ENCODE measurements at regions not wholly inside any gene's neighbourhood (a gene's known extent, or its start where the extent isn't known, plus 50 kb on each side); places are given as distances from the start of the nearest gene placed in this dataset.
"Not testable (repeated sequence)": the region's sequence is repeated elsewhere in the genome, so short reads cannot be mapped to it uniquely, and the experiment has no call there.

DNA sequence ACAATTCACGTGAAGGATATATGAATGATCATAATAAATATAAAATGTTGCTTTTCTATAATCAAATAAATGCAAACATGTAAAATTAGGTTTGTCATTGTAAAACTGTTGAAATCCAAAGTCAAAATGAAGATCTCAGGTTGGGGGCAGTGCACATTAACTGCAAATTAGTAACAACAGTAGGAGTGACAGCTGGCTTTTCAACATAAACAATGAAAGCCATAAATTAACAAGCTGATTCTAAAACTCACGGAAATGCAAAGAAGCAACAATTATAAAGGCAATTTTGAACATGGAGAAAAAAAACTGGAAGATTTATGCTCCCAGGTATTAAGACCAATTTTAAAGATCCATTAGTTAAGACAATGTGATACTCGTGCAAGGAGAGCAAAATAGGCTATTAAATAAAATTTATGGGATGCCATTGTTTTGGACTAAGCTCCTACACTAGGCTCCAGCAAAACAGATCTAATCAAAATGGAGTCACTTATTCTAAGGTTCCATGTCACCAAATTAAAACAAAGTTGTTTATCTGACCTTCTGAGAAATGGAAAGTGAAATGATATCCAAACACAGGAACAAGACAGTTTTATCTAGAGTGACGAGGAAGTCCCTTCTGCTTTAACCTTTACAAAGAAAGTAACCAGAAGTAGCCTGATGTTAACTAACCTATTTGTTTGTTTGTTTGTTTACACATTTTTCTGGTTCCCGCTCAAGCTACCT is 770.8 kb downstream of the EPHA7 start:
- Histone ChIP-seq H3K36me3 (no peaks in the 10 kb centered on the region), H3K9me3 (no peaks in the 10 kb centered on the region), H3K4me3 (no peak overlapping the region), H3K27me3 (no peaks in the 10 kb centered on the region), H3K4me1 (no peaks in the 10 kb centered on the region), H3K27ac (no peak overlapping the region)
- intact Hi-C loops (cut with DNase I), result no loop called here
- TF ChIP-seq, protein P1, sequence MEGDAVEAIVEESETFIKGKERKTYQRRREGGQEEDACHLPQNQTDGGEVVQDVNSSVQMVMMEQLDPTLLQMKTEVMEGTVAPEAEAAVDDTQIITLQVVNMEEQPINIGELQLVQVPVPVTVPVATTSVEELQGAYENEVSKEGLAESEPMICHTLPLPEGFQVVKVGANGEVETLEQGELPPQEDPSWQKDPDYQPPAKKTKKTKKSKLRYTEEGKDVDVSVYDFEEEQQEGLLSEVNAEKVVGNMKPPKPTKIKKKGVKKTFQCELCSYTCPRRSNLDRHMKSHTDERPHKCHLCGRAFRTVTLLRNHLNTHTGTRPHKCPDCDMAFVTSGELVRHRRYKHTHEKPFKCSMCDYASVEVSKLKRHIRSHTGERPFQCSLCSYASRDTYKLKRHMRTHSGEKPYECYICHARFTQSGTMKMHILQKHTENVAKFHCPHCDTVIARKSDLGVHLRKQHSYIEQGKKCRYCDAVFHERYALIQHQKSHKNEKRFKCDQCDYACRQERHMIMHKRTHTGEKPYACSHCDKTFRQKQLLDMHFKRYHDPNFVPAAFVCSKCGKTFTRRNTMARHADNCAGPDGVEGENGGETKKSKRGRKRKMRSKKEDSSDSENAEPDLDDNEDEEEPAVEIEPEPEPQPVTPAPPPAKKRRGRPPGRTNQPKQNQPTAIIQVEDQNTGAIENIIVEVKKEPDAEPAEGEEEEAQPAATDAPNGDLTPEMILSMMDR (IDR thresholded peaks at IDR 0.05), result no peak
- no peak for TF ChIP-seq POLR2A (IDR thresholded peaks at IDR 0.05)
- DNase-seq (no peak), ATAC-seq (no peak)
- 31% methylated on average over 5 of the region's 5 CpGs for WGBS (ENCODE audit: insufficient coverage, low coverage, low lambda C conversion rate, missing lambda C conversion rate)

DNA sequence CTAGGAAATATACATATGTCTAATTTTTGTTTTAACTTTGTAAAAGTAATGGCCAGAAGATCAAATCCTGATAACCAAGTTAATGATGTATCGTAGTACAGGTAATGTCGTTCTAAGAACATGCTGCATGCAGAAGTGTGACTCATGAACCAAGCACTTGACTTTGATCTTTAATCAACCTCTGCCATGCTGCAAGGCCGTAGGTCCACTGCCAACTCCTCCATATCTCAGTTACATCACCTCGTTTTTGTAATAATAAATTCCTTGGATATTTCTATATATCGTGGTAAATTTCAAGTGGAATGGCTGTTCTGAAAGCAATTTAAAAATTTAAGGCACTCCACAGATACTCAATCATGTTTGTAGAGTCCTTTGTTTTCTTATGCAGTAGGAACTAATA is 771.7 kb downstream of the EPHA7 start:
- TF ChIP-seq, protein P1 (IDR thresholded peaks at IDR 0.05), result no peak
- no peak for TF ChIP-seq POLR2A (IDR thresholded peaks at IDR 0.05)
- H3K9me3 ChIP-seq, result no peaks in the 10 kb centered on the region
- intact Hi-C loops (cut with DNase I), result no loop called here
- no peak overlapping the region for H3K27ac ChIP-seq
- 43% methylated on average over 5 of the region's 5 CpGs for WGBS (ENCODE audit: insufficient coverage, low coverage, low lambda C conversion rate, missing lambda C conversion rate)
- no peak overlapping the region for H3K4me3 ChIP-seq
- no peak for DNase-seq
- no peaks in the 10 kb centered on the region for H3K4me1 ChIP-seq
- no peaks in the 10 kb centered on the region for H3K36me3 ChIP-seq
- H3K27me3 ChIP-seq, result no peaks in the 10 kb centered on the region
- ATAC-seq, result no peak

DNA sequence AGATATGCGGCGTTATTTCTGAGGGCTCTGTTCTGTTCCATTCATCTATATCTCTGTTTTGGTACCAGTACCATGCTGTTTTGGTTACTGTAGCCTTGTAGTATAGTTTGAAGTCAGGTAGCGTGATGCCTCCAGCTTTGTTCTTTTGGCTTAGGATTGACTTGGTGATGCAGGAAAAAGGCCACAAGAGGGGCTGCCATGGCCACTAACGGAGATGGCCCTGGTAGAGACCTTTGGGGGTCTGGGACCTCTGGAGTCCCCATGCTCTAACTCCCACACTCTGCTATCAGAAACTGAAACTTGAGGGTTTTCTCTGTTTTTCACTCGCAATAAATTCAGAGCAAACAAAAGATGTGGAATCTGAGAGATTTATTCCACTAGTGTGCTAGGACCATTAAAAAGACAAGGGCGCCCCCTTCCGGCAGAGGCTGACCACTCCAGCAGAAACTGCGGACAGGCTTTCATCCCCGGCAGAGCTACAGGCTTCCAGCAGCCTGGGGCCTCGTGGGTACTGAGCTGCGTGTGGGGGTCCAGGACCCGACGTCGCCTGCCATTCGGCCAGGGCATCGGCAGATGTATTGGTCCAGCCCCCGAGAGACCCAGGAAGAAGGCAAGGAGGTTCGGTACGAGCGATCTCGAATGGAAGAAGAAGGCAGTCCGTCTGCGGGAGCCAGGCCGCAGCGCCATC is 775.1 kb downstream of the EPHA7 start:
- H3K4me3 ChIP-seq; H3K4me1 ChIP-seq; H3K9me3 ChIP-seq; H3K27ac ChIP-seq; intact Hi-C loops (cut with DNase I); H3K36me3 ChIP-seq; H3K27me3 ChIP-seq: not testable (repeated sequence)
- WGBS (ENCODE audit: insufficient coverage, low coverage, low lambda C conversion rate, missing lambda C conversion rate), result 66% methylated on average over 20 of the region's 25 CpGs
- peak in 1 of 4 donors; percentile 40 for ATAC-seq
- DNase-seq, result peak in 2 of 3 donors; percentile 23 to 36
- TF ChIP-seq, protein P1 (IDR thresholded peaks at IDR 0.05), result peak in 3 of 4 donors; percentile 9 to 29 (median 16)

DNA sequence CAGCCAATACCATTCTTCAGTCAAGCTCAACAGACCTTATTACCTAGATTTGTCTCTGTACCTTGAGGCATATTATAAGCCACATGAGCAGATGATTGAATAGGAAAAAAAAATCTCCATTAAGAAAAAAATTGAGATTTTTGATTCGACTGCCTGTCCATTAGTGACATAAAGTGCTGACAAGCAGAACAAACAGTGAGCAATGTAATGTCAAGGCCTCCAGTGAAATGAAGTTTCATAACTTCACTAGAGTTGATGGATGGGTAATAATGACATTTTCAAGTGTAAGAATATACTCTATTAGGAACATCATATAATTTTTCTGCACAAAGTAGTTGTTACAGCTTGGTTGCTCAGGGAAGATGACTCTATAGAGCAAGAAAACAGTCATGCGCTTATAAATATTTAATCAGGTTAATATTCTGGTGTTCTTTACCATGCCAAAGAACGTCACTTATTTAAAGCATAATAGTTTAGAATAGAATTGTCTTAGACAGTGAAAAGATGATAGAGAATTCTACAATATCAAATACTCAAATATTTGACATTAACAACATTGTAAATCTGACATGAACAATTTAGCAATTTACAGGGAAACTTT is 783.7 kb downstream of the EPHA7 start:
- H3K4me3 ChIP-seq, result no peak overlapping the region
- no peaks in the 10 kb centered on the region for H3K4me1 ChIP-seq
- no peaks in the 10 kb centered on the region for H3K9me3 ChIP-seq
- no peaks in the 10 kb centered on the region for H3K27me3 ChIP-seq
- no peak for TF ChIP-seq POLR2A (IDR thresholded peaks at IDR 0.05)
- TF ChIP-seq, protein P1 (IDR thresholded peaks at IDR 0.05), result no peak
- 44% methylated on average over 3 of the region's 3 CpGs for WGBS (ENCODE audit: insufficient coverage, low coverage, low lambda C conversion rate, missing lambda C conversion rate)
- no peak for ATAC-seq
- no peaks in the 10 kb centered on the region for H3K36me3 ChIP-seq
- intact Hi-C loops (cut with DNase I), result no loop called here
- DNase-seq, result no peak
- H3K27ac ChIP-seq, result no peak overlapping the region
